ENCODE measurements at regions not wholly inside any gene's neighbourhood (a gene's known extent, or its start where the extent isn't known, plus 50 kb on each side); places are given as distances from the start of the nearest gene placed in this dataset.

DNA sequence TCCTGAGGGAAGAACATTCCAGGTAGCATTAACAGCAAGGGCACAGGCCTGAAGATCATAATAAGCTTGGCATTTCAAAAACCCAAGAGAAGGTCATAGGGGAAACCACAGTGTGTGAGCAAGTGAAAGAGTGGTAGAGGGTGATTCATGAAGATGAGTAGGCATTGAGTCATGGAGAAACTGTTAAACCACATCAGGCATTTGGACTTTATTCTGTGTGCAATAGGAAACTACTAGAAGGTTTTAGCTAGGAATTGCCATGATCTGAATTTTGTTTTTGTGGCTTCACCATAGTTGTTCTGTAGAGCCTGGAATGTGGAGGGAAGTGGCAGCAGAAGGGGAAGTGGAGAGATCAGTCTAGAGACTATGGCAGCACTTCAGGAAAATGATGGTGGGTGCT lies 359.0 kb upstream of the PTBP2 start (continued):
- TF ChIP-seq CHD7 (IDR thresholded peaks at IDR 0.05; ENCODE audit: insufficient replicate concordance, low read length) (no peak), NANOG (IDR thresholded peaks at IDR 0.05; ENCODE audit: insufficient read depth, low read depth, low read length, poor library complexity, severe bottlenecking) (no peak), SUZ12 (IDR thresholded peaks at IDR 0.05; ENCODE audit: low read length) (no peak), SP4 (IDR thresholded peaks at IDR 0.05; ENCODE audit: low read length) (no peak), SIN3A (conservative IDR thresholded peaks at IDR 0.05 in 1 of 2, IDR thresholded peaks at IDR 0.05 in 1 of 2; ENCODE audit: low read depth in 1 of 2, low read length in 2 of 2) (no peak), BACH1 (IDR thresholded peaks at IDR 0.05; ENCODE audit: low read length) (no peak)

All from H1 (cell line).